ENCODE measurements at regions not wholly inside any gene's neighbourhood (a gene's known extent, or its start where the extent isn't known, plus 50 kb on each side); places are given as distances from the start of the nearest gene placed in this dataset.

DNA sequence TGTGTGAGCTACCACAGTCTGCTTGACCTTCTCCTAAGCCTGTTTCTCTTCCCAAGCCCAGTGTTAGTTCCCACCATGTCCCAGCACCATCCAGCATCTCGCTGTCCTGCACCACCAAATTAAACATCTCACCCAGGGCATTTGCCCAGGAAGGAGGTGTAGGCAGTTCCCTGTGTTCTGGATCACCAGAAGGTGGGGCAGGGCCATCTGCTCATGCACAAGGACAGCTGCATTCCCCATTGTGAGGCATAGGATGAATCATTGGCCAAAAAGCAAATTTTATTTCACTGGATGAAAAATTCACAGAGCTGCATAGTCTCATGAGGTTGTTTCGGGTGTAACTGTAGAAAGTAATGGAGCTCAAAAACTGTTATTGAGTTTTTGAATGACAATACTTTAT is 89.5 kb upstream of the GRIA1 start:
- BruUV-seq (replicated peaks) = no TSS peak
- DNase-seq (ENCODE audit: low read depth, low spot score) = no peak
- Histone ChIP-seq H3K4me3 (replicated peaks in 1 of 2; ENCODE audit: low read depth in 1 of 2, low read length in 2 of 2) (no peak overlapping the region), H3K4me2 (ENCODE audit: low read length) (no peak overlapping the region), H3K9me2 (ENCODE audit: insufficient read depth) (no peaks in the 10 kb centered on the region), H3K9ac (ENCODE audit: low read length) (no peak overlapping the region), H2AFZ (ENCODE audit: low read depth, low read length, poor library complexity, severe bottlenecking) (no peak overlapping the region), H3K36me3 (ENCODE audit: control insufficient read depth in 1 of 2, insufficient read depth in 2 of 2, low read length in 2 of 2) (no peaks in the 10 kb centered on the region), H3K27me3 (ENCODE audit: insufficient read depth, low read length) (no peaks in the 10 kb centered on the region), H3K9me3 (ENCODE audit: control insufficient read depth in 1 of 2, insufficient read depth in 1 of 2, low read depth in 1 of 2, low read length in 2 of 2) (no peaks in the 10 kb centered on the region), H3K27ac (ENCODE audit: low read depth, low read length) (no peak overlapping the region), H3K79me2 (ENCODE audit: insufficient read depth, low read length) (no peaks in the 10 kb centered on the region), H3K4me1 (ENCODE audit: control insufficient read depth in 1 of 2, insufficient read depth in 2 of 2, low read length in 2 of 2) (no peaks in the 10 kb centered on the region), H4K20me1 (ENCODE audit: insufficient read depth) (no peaks in the 10 kb centered on the region)
- ChIA-PET RAD21 (ENCODE audit: low non-redundant PET in 1 of 2, low total read pairs in 2 of 2, uncharacterized antibody in 2 of 2, unreplicated experiment in 2 of 2) (no interaction called here), CTCF (no interaction called here), POLR2A (no interaction called here)
- no peak for ATAC-seq
- TF ChIP-seq ZNF274 (IDR thresholded peaks at IDR 0.05; ENCODE audit: low read depth, low read length) (no peak), ZFX (IDR thresholded peaks at IDR 0.05) (no peak), CEBPB (IDR thresholded peaks at IDR 0.05; ENCODE audit: low read depth) (no peak), POLR2AphosphoS5 (IDR thresholded peaks at IDR 0.05; ENCODE audit: low read depth, low read length) (no peak), EGR1 (IDR thresholded peaks at IDR 0.05; ENCODE audit: low read depth) (no peak), EZH2phosphoT487 (IDR thresholded peaks at IDR 0.05; ENCODE audit: borderline replicate concordance) (no peak)
- TF ChIP-seq, protein P1, sequence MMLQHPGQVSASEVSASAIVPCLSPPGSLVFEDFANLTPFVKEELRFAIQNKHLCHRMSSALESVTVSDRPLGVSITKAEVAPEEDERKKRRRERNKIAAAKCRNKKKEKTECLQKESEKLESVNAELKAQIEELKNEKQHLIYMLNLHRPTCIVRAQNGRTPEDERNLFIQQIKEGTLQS (IDR thresholded peaks at IDR 0.05) = no peak
- intact Hi-C loops (cut with micrococcal nuclease) = no loop called here

DNA sequence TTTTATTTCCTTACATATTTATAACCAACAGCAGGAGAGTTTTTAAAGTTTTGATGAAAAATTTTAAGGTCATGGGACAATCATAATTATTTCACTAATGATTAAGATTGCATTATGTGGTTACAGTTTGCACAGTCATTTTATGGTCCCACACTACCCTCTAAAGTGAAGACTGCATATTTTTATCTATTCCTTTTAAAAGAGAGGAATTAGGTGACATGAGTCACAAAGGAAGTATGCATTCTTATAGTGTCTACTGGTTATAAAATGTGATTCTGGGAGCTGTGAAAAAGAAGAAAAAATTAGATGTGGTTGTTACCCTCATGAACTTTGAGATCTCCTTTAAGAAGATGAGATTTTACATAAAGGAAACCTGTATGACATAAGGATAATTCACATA is 87.9 kb upstream of the GRIA1 start:
- Histone ChIP-seq H3K9me2 (ENCODE audit: insufficient read depth) (no peaks in the 10 kb centered on the region), H3K36me3 (ENCODE audit: control insufficient read depth in 1 of 2, insufficient read depth in 2 of 2, low read length in 2 of 2) (no peaks in the 10 kb centered on the region), H3K27me3 (ENCODE audit: insufficient read depth, low read length) (no peaks in the 10 kb centered on the region), H2AFZ (ENCODE audit: low read depth, low read length, poor library complexity, severe bottlenecking) (no peak overlapping the region), H3K4me2 (ENCODE audit: low read length) (no peak overlapping the region), H3K9ac (ENCODE audit: low read length) (no peak overlapping the region), H3K4me1 (ENCODE audit: control insufficient read depth in 1 of 2, insufficient read depth in 2 of 2, low read length in 2 of 2) (no peaks in the 10 kb centered on the region), H3K4me3 (replicated peaks in 1 of 2; ENCODE audit: low read depth in 1 of 2, low read length in 2 of 2) (no peak overlapping the region), H3K9me3 (ENCODE audit: control insufficient read depth in 1 of 2, insufficient read depth in 1 of 2, low read depth in 1 of 2, low read length in 2 of 2) (no peaks in the 10 kb centered on the region), H3K27ac (ENCODE audit: low read depth, low read length) (no peak overlapping the region), H4K20me1 (ENCODE audit: insufficient read depth) (no peaks in the 10 kb centered on the region), H3K79me2 (ENCODE audit: insufficient read depth, low read length) (no peaks in the 10 kb centered on the region)
- CTCF ChIA-PET = no interaction called here
- BruUV-seq (replicated peaks) = no TSS peak
- RAD21 ChIA-PET (ENCODE audit: low non-redundant PET in 1 of 2, low total read pairs in 2 of 2, uncharacterized antibody in 2 of 2, unreplicated experiment in 2 of 2) = no interaction called here
- POLR2A ChIA-PET = no interaction called here
- intact Hi-C loops (cut with micrococcal nuclease) = no loop called here
- DNase-seq (ENCODE audit: low read depth, low spot score) = no peak
- no peak for TF ChIP-seq ELF1 (IDR thresholded peaks at IDR 0.05; ENCODE audit: borderline replicate concordance, low read depth)
- no peak for TF ChIP-seq CEBPB (IDR thresholded peaks at IDR 0.05; ENCODE audit: low read depth)
- no peak for TF ChIP-seq YY1 (IDR thresholded peaks at IDR 0.05; ENCODE audit: extremely low read depth, insufficient replicate concordance, low read depth, low read length)
- no peak for TF ChIP-seq MAX (IDR thresholded peaks at IDR 0.05)
- no peak for TF ChIP-seq POLR2AphosphoS5 (IDR thresholded peaks at IDR 0.05; ENCODE audit: low read depth, low read length)
- TF ChIP-seq, protein P2, sequence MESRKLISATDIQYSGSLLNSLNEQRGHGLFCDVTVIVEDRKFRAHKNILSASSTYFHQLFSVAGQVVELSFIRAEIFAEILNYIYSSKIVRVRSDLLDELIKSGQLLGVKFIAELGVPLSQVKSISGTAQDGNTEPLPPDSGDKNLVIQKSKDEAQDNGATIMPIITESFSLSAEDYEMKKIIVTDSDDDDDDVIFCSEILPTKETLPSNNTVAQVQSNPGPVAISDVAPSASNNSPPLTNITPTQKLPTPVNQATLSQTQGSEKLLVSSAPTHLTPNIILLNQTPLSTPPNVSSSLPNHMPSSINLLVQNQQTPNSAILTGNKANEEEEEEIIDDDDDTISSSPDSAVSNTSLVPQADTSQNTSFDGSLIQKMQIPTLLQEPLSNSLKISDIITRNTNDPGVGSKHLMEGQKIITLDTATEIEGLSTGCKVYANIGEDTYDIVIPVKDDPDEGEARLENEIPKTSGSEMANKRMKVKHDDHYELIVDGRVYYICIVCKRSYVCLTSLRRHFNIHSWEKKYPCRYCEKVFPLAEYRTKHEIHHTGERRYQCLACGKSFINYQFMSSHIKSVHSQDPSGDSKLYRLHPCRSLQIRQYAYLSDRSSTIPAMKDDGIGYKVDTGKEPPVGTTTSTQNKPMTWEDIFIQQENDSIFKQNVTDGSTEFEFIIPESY (IDR thresholded peaks at IDR 0.05; ENCODE audit: extremely low read depth, insufficient replicate concordance, low read length) = no peak
- TF ChIP-seq JUND (IDR thresholded peaks at IDR 0.05) = no peak
- TF ChIP-seq SIN3A (IDR thresholded peaks at IDR 0.05; ENCODE audit: low read depth) = no peak
- no peak for TF ChIP-seq CBX3 (IDR thresholded peaks at IDR 0.05; ENCODE audit: low read depth)
- TF ChIP-seq SRF (IDR thresholded peaks at IDR 0.05; ENCODE audit: low read depth) = no peak
- no peak for TF ChIP-seq POLR2A (IDR thresholded peaks at IDR 0.05; ENCODE audit: borderline replicate concordance, extremely low read depth, insufficient read depth, insufficient read length)
- no peak for TF ChIP-seq EZH2phosphoT487 (IDR thresholded peaks at IDR 0.05; ENCODE audit: borderline replicate concordance)
- TF ChIP-seq TCF7L2 (IDR thresholded peaks at IDR 0.05; ENCODE audit: borderline replicate concordance, extremely low read depth, insufficient read depth, insufficient read length) = no peak
- no peak for TF ChIP-seq SP1 (IDR thresholded peaks at IDR 0.05; ENCODE audit: low read depth)
- no peak for TF ChIP-seq FOSL1 (IDR thresholded peaks at IDR 0.05; ENCODE audit: low read depth)
- no peak for TF ChIP-seq EGR1 (IDR thresholded peaks at IDR 0.05; ENCODE audit: low read depth)
- no peak for TF ChIP-seq ZNF274 (IDR thresholded peaks at IDR 0.05; ENCODE audit: low read depth, low read length)
- no peak for ATAC-seq
